Left lung (tissue), 4 donors: ENCODE measurements at regions not wholly inside any gene's neighbourhood (a gene's known extent, or its start where the extent isn't known, plus 50 kb on each side); places are given as distances from the start of the nearest gene placed in this dataset.
"Not testable (repeated sequence)": the region's sequence is repeated elsewhere in the genome, so short reads cannot be mapped to it uniquely, and the experiment has no call there.

Experiments
- ATAC-seq: fragments of 200-7000 bp; cut with Tn5 transposase; one replicate; pipeline ENCODE4 v1.9.1; 2020; ENCODE audit warnings: moderate library complexity
- DNase-seq, 4 donors: peaks; one replicate each; pipeline ENCODE4 v3.0.0-alpha.2; 2013 to 2020
- H3K27ac ChIP-seq, 2 donors: fragments of 200-600 bp; sonication (generic) in 1 of 2; one replicate each; pipeline versions ENCODE4 v1.5.0 to v1.8.0; 2020 to 2021
- H3K27me3 ChIP-seq, 2 donors: fragments of 200-600 bp; sonication (generic) in 1 of 2; one replicate each; pipeline versions ENCODE4 v1.5.0 to v1.8.0; 2020 to 2021
- H3K36me3 ChIP-seq, 2 donors: fragments of 200-600 bp; sonication (generic) in 1 of 2; one replicate each; pipeline versions ENCODE4 v1.5.0 to v1.8.0; 2020 to 2021
- H3K4me1 ChIP-seq, 2 donors: fragments of 200-600 bp; one replicate each; pipeline ENCODE4 v1.8.0; 2021
- H3K4me3 ChIP-seq, 2 donors: fragments of 200-600 bp; sonication (generic) in 1 of 2; one replicate each; pipeline versions ENCODE4 v1.5.0 to v1.8.0; 2020 to 2021; ENCODE audit warnings: mild to moderate bottlenecking in 1 of 2
- H3K9me3 ChIP-seq, 2 donors: fragments of 200-600 bp; sonication (generic) in 1 of 2; one replicate each; pipeline versions ENCODE4 v1.5.0 to v1.8.0; 2020 to 2021
- intact Hi-C, 2 donors: fragments of 100-400 bp; cut with DNase I; formaldehyde crosslinking; loops; one replicate each; pipeline versions ENCODE4 v1.11.2 to v1.14.2; 2022
- TF ChIP-seq, protein P1 (sequence below), 2 donors: fragments of 200-600 bp; sonication (generic) in 1 of 2; IDR thresholded peaks; one replicate each; pipeline versions ENCODE4 v1.5.0 to v1.8.0; 2021; ENCODE audit warnings: antibody characterized with exemption in 2 of 2
- donor health status: DM: no; HTN: yes; CAD: no.
- donor health status: DM: no; HTN: no; CAD: no.

DNA sequence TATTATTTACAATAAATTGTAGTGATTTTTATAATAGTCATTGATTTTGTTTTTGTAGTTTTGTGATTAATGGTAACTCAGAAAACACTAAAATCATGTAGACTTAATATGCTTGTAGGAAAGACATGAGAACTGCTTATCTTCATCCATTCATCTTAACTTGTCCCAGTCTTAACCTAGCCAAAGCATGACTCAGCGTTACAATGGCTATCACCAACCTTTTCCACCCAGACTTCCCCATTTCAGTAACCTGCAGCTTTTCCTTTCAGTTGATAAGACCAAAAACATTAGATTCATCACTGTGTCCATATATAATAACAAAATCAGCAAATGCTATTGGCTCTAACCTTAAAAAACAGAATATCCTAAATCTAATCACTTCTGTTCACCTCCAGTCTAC is 106.2 kb upstream of the KLF8 start:
- Histone ChIP-seq H3K4me3 (no peak overlapping the region), H3K4me1 (no peaks in the 10 kb centered on the region), H3K27ac (no peak overlapping the region), H3K9me3 (no peaks in the 10 kb centered on the region), H3K27me3 (no peaks in the 10 kb centered on the region), H3K36me3 (no peaks in the 10 kb centered on the region)
- TF ChIP-seq, protein P1, sequence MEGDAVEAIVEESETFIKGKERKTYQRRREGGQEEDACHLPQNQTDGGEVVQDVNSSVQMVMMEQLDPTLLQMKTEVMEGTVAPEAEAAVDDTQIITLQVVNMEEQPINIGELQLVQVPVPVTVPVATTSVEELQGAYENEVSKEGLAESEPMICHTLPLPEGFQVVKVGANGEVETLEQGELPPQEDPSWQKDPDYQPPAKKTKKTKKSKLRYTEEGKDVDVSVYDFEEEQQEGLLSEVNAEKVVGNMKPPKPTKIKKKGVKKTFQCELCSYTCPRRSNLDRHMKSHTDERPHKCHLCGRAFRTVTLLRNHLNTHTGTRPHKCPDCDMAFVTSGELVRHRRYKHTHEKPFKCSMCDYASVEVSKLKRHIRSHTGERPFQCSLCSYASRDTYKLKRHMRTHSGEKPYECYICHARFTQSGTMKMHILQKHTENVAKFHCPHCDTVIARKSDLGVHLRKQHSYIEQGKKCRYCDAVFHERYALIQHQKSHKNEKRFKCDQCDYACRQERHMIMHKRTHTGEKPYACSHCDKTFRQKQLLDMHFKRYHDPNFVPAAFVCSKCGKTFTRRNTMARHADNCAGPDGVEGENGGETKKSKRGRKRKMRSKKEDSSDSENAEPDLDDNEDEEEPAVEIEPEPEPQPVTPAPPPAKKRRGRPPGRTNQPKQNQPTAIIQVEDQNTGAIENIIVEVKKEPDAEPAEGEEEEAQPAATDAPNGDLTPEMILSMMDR (IDR thresholded peaks at IDR 0.05) = no peak
- ATAC-seq = no peak
- DNase-seq = no peak
- intact Hi-C loops = no loop called here

DNA sequence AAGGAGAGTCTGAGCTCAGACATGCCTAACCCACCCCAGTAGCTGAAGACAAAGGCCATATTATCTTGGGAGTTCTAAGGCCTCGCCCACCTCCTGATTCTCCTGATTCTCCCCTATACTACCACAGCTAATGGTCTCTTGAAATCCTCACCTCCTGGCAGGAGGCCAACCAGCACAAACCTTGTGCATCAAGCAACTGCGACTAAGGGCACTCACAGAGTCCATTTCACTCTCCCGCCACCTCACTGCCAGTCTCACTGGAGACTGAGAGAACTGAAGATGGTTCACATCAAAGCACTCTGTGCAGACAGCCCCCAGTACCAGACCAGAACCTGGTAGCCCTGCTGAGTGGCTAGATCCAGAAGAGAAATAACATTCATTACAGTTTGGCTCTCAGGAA is 102.1 kb upstream of the KLF8 start:
- no peak overlapping the region for H3K4me3 ChIP-seq
- H3K36me3 ChIP-seq = no peaks in the 10 kb centered on the region
- TF ChIP-seq, protein P1 (IDR thresholded peaks at IDR 0.05) = no peak
- intact Hi-C loops = no loop called here
- H3K9me3 ChIP-seq = no peaks in the 10 kb centered on the region
- H3K4me1 ChIP-seq = no peaks in the 10 kb centered on the region
- ATAC-seq (no peak), DNase-seq (no peak)
- no peak overlapping the region for H3K27ac ChIP-seq
- no peaks in the 10 kb centered on the region for H3K27me3 ChIP-seq

DNA sequence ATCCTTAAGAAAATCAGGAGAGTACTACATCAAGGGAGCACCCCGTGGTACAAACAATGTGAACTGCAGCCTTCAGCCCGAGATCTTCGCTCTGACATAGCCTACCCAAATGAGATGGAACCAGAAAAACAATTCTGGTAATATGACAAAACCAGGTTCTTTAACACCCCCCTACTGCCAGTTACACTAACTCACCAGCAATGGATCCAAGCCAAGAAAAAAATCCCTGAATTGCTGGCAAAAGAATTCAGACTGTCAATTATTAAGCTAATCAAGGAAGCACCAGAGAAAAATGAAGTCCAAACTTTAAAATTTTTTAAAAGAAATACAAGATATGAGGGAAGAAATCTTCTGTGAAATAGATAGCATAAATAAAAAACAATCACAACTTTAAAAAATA is 101.7 kb upstream of the KLF8 start:
- ATAC-seq (peak; percentile 35), DNase-seq (no peak)
- intact Hi-C loops = no loop called here
- Histone ChIP-seq H3K4me3 (no peak overlapping the region), H3K36me3 (no peaks in the 10 kb centered on the region), H3K9me3 (no peaks in the 10 kb centered on the region), H3K27me3 (no peaks in the 10 kb centered on the region), H3K27ac (no peak overlapping the region), H3K4me1 (no peaks in the 10 kb centered on the region)
- TF ChIP-seq, protein P1 (IDR thresholded peaks at IDR 0.05) = no peak

DNA sequence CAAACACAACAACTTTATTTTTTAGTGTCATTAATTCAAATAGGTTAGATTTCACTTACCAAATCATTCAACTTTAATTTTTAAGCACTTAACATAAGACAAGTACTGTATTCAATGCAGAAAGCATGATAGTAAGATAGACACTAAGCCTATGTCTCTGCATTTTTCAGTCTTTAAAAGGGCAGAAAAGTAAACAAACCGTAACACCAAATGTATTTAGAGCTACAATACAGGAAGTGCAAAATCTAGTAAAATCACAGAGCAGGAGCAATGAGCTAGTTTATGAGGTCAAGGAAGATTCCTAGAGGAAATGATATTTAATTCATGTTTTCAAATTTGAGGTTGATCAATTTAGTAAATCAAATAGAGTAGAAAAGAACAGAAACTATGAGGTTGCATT is 68.0 kb upstream of the KLF8 start:
- H3K27me3 ChIP-seq, H3K36me3 ChIP-seq, H3K4me3 ChIP-seq, DNase-seq, ATAC-seq, H3K4me1 ChIP-seq, intact Hi-C loops, H3K27ac ChIP-seq, H3K9me3 ChIP-seq: not testable (repeated sequence)
